Neuronal stem cell (in vitro differentiated cells): ENCODE measurements at regions not wholly inside any gene's neighbourhood (a gene's known extent, or its start where the extent isn't known, plus 50 kb on each side); places are given as distances from the start of the nearest gene placed in this dataset.

ENCODE experiments used
- DNase-seq: peaks from one replicate; pipeline ENCODE4 v3.0.0-alpha.2; 2013; ENCODE audit warnings: low spot score
- H2AFZ ChIP-seq: one replicate; pipeline ENCODE4 v1.6.1; 2013; ENCODE audit warnings: mild to moderate bottlenecking, low read length, inconsistent platforms
- H2AK5ac ChIP-seq: 2 replicates; pipeline ENCODE4 v1.6.1; 2013; ENCODE audit warnings: low read depth, mild to moderate bottlenecking, inconsistent platforms, low read length, moderate library complexity, mixed read lengths
- H2BK120ac ChIP-seq: 2 replicates; pipeline ENCODE4 v1.6.1; 2013; ENCODE audit warnings: low read depth, mild to moderate bottlenecking, inconsistent platforms, low read length, moderate library complexity, mixed read lengths
- H2BK12ac ChIP-seq: one replicate; pipeline ENCODE4 v1.6.1; 2013; ENCODE audit warnings: low read length, inconsistent platforms
- H2BK15ac ChIP-seq: 2 replicates; pipeline ENCODE4 v1.6.1; 2013; ENCODE audit warnings: mild to moderate bottlenecking, low read length, inconsistent platforms, mixed read lengths
- H2BK5ac ChIP-seq: one replicate; pipeline ENCODE4 v1.6.1; 2013; ENCODE audit warnings: inconsistent platforms, mild to moderate bottlenecking, low read length, moderate library complexity
- H3K14ac ChIP-seq: one replicate; pipeline ENCODE4 v1.6.1; 2013; ENCODE audit warnings: low read length, inconsistent platforms
- H3K18ac ChIP-seq: 2 replicates; pipeline ENCODE4 v1.6.1; 2013; ENCODE audit warnings: low read length, inconsistent platforms
- H3K23ac ChIP-seq: 2 replicates; pipeline ENCODE4 v1.6.1; 2013; ENCODE audit warnings: low read depth, mild to moderate bottlenecking, mixed read lengths, low read length, inconsistent platforms; ENCODE audit not compliant: poor library complexity
- H3K27ac ChIP-seq: replicated peaks from 3 replicates; pipeline ENCODE4 v1.5.1; 2013; ENCODE audit warnings: low read length, inconsistent platforms
- H3K27me3 ChIP-seq, 3 experiments: 2 replicates each; pipeline ENCODE4 v1.6.1; 2013; ENCODE audit warnings: low read length in 3 of 3, mild to moderate bottlenecking in 2 of 3, inconsistent platforms in 1 of 3, low read depth in 1 of 3, mixed read lengths in 1 of 3, moderate library complexity in 1 of 3; ENCODE audit not compliant: control insufficient read depth in 3 of 3, insufficient read depth in 3 of 3
- H3K36me3 ChIP-seq, 2 donors: replicated peaks in 1 of 2; 2 replicates each; pipeline ENCODE4 v1.6.1; 2013; ENCODE audit warnings: low read length in 2 of 2; ENCODE audit not compliant: control insufficient read depth in 2 of 2, insufficient read depth in 2 of 2
- H3K4ac ChIP-seq: 2 replicates; pipeline ENCODE4 v1.6.1; 2013; ENCODE audit warnings: inconsistent platforms, mild to moderate bottlenecking, low read length, moderate library complexity
- H3K4me1 ChIP-seq, 2 donors: 1 replicate in 1 of 2; 2 replicates in 1 of 2; pipeline ENCODE4 v1.6.1; 2013; ENCODE audit warnings: low read length in 2 of 2, low read depth in 1 of 2; ENCODE audit not compliant: control insufficient read depth in 2 of 2, insufficient read depth in 1 of 2
- H3K4me2 ChIP-seq: one replicate; pipeline ENCODE4 v1.6.1; 2013; ENCODE audit warnings: mild to moderate bottlenecking, low read length, inconsistent platforms; ENCODE audit not compliant: insufficient read depth, poor library complexity, severe bottlenecking
- H3K4me3 ChIP-seq, 2 donors: 2 replicates each; pipeline ENCODE4 v1.5.1; 2013; ENCODE audit warnings: low read length in 2 of 2, mild to moderate bottlenecking in 2 of 2, inconsistent platforms in 1 of 2, moderate library complexity in 1 of 2
- H3K79me1 ChIP-seq: one replicate; pipeline ENCODE4 v1.6.1; 2013; ENCODE audit warnings: low read depth, mild to moderate bottlenecking, inconsistent platforms, low read length, moderate library complexity
- H3K9ac ChIP-seq: one replicate; pipeline ENCODE4 v1.6.1; 2013; ENCODE audit warnings: mild to moderate bottlenecking, low read depth, low read length, inconsistent platforms; ENCODE audit not compliant: poor library complexity
- H3K9me3 ChIP-seq, 2 donors: replicated peaks in 1 of 2; 2 replicates each; pipeline versions ENCODE3 to v1.6.1; 2013; ENCODE audit warnings: low read length in 2 of 2, mild to moderate bottlenecking in 2 of 2, inconsistent platforms in 1 of 2, low read depth in 1 of 2, mixed read lengths in 1 of 2, moderate library complexity in 1 of 2; ENCODE audit not compliant: control insufficient read depth in 2 of 2, insufficient read depth in 1 of 2
- H4K8ac ChIP-seq: one replicate; pipeline ENCODE4 v1.6.1; 2013; ENCODE audit warnings: low read depth, mild to moderate bottlenecking, inconsistent platforms, low read length, moderate library complexity
- H4K91ac ChIP-seq: one replicate; pipeline ENCODE4 v1.6.1; 2013; ENCODE audit warnings: low read length, low read depth, mild to moderate bottlenecking, inconsistent platforms; ENCODE audit not compliant: poor library complexity
- WGBS, 2 donors: extraction: QIAGEN DNeasy Blood & Tissue Kit; methylation state at CpG; one replicate each; pipeline ENCODE4 v1.1.7; 2013; ENCODE audit warnings: missing lambda C conversion rate in 2 of 2, mixed read lengths in 1 of 2; ENCODE audit not compliant: insufficient read length in 2 of 2, insufficient replicate concordance in 1 of 2; ENCODE audit errors: extremely low coverage in 2 of 2; 5-methylcytosine and 5-hydroxymethylcytosine counted together

DNA sequence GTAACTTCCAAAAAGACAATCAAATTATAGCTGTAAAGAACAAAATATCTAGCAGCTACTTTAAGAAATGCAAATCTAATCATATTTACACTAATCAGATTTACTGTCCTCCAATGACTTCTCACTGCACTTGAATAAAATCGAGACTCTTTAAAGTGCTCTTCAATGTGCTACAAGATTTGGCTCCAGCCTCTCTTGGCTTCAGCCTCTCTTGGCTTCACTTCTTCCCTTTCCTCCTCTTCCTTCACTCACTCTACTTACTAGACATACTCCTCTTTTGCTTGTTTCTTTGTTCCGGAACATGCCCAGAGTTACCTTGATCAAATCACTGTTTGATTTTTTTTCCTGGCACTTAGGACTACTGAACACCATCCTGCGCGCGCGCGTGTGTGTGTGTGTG, 495.4 kb downstream of the LMO7 start:
- H4K8ac ChIP-seq: peak overlapping the region; percentile 17
- H2AK5ac ChIP-seq: no peak overlapping the region
- H4K91ac ChIP-seq: no peak overlapping the region
- no peak overlapping the region for H3K18ac ChIP-seq
- no peak overlapping the region for H3K14ac ChIP-seq
- H3K27me3 ChIP-seq: no peaks in the 10 kb centered on the region
- no peaks in the 10 kb centered on the region for H3K36me3 ChIP-seq
- H2AFZ ChIP-seq: no peak overlapping the region
- no peak overlapping the region for H2BK5ac ChIP-seq
- H3K4me1 ChIP-seq: no peaks in the 10 kb centered on the region
- no peak overlapping the region for H3K4me2 ChIP-seq
- no peak overlapping the region for H3K9ac ChIP-seq
- no peak overlapping the region for H3K4ac ChIP-seq
- H3K27ac ChIP-seq: no peak overlapping the region
- no CpG with 5 or more reads among the region's 7 CpGs for whole genome bisulfite sequencing, 2 donors
- H3K4me3 ChIP-seq: no peak overlapping the region
- H3K23ac ChIP-seq: no peak overlapping the region
- H3K79me1 ChIP-seq: no peaks in the 10 kb centered on the region
- DNase-seq: no peak
- no peak overlapping the region for H2BK12ac ChIP-seq
- no peak overlapping the region for H2BK15ac ChIP-seq
- H3K9me3 ChIP-seq: peaks cover 0 to 1% of the 10 kb centered on the region in 2 donors
- no peak overlapping the region for H2BK120ac ChIP-seq

DNA sequence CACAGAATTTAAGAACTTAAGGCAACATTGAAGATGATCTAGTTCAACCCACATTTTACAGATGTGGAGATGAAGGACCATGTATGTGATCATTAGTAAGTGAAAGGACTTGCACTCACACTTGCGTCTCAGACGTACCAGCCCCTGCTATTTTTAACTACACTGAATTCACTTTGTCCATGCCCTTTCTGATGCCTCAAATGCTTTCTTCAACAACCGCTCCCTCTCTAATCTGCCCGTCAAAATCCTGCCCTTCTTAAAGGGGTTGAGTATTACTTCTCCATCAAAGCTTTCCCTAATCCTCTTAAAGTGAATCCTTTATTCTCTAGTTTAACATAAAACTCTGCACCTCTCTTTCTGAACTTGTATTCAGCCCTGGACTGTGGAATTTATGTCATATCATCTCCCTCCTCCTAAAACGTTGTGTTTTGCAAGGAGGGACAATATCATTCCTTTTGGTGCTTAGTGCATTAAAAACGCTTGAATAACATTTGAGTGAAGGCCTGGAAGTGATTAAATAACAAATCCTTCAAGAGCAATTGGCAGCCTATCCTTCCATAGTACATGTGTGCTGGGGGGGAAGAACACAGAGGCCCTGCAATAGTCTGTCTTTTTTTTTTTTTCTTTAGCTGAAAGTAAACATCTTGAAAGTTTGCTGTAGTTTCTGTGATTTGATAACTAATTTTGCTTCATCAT, 493.3 kb downstream of the LMO7 start:
- Histone ChIP-seq H3K27me3 (no peaks in the 10 kb centered on the region), H2BK12ac (no peak overlapping the region), H3K79me1 (no peaks in the 10 kb centered on the region), H3K4me2 (no peak overlapping the region), H3K36me3 (no peaks in the 10 kb centered on the region), H4K91ac (no peak overlapping the region), H3K27ac (no peak overlapping the region), H2AK5ac (no peak overlapping the region), H3K23ac (no peak overlapping the region), H3K4ac (no peak overlapping the region), H2BK5ac (no peak overlapping the region), H3K18ac (no peak overlapping the region), H2AFZ (no peak overlapping the region), H4K8ac (no peak overlapping the region), H3K9ac (no peak overlapping the region), H3K14ac (no peak overlapping the region), H3K4me1 (no peaks in the 10 kb centered on the region), H2BK120ac (no peak overlapping the region), H3K9me3 (no peaks in the 10 kb centered on the region), H2BK15ac (no peak overlapping the region), H3K4me3 (no peak overlapping the region)
- WGBS, 2 donors: no CpG with 5 or more reads among the region's 6 CpGs
- peak; percentile 36 for DNase-seq

DNA sequence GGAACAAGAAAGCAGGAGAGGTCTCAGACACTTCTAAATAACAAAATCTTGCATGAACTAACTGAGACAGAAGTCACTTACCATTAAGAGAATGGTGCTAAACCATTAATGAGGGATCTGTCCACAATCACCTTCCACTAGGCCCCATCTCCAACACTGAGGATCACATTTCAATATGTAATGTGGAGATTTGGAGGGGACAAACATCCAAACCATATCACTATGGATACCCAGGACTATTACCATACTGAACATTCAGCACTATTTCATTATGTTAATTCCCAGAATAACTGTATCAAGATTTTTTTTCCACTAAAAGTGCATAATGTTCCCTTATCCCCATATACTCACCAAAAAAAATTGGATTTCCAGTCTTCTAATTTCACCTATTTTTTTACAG, 491.8 kb downstream of the LMO7 start:
- no peak for DNase-seq
- no peak overlapping the region for H2BK15ac ChIP-seq
- no peak overlapping the region for H3K4me3 ChIP-seq
- H3K36me3 ChIP-seq: no peaks in the 10 kb centered on the region
- no peak overlapping the region for H3K9ac ChIP-seq
- H3K4me1 ChIP-seq: no peaks in the 10 kb centered on the region
- no peaks in the 10 kb centered on the region for H3K79me1 ChIP-seq
- no peaks in the 10 kb centered on the region for H3K27me3 ChIP-seq
- no peak overlapping the region for H2BK5ac ChIP-seq
- H4K91ac ChIP-seq: no peak overlapping the region
- H3K27ac ChIP-seq: no peak overlapping the region
- peaks cover 0 to 2% of the 10 kb centered on the region in 2 donors for H3K9me3 ChIP-seq
- no peak overlapping the region for H2AK5ac ChIP-seq
- H3K4me2 ChIP-seq: no peak overlapping the region
- no peak overlapping the region for H3K4ac ChIP-seq
- no peak overlapping the region for H2BK120ac ChIP-seq
- H3K18ac ChIP-seq: no peak overlapping the region
- H3K14ac ChIP-seq: no peak overlapping the region
- no peak overlapping the region for H4K8ac ChIP-seq
- no peak overlapping the region for H3K23ac ChIP-seq
- H2AFZ ChIP-seq: no peak overlapping the region
- no peak overlapping the region for H2BK12ac ChIP-seq

DNA sequence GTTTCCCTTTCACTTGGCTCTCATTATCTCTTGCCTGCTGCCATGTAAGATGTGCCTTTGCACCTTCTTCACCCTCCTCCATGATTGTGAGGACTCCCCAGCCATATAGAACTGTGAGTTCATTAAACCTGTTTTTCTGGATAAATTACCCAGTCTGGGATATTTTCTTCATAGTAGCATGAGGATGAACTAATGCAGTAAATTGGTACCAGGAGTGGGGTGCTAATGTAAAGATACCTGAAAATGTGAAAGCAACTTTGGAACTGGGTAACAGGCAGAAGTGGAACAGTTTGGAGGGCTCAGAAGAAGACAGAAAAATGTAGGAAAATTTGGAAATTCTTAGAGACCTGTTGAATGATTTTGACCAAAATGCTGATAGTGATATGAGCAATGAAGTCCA, 487.4 kb downstream of the LMO7 start:
- DNase-seq: no peak
- Histone ChIP-seq H2BK15ac (no peak overlapping the region), H3K18ac (no peak overlapping the region), H2BK120ac (no peak overlapping the region), H3K14ac (no peak overlapping the region), H4K91ac (no peak overlapping the region), H2AFZ (no peak overlapping the region), H4K8ac (no peak overlapping the region), H3K27me3 (no peaks in the 10 kb centered on the region), H3K4me3 (no peak overlapping the region), H3K27ac (no peak overlapping the region), H3K23ac (no peak overlapping the region), H3K4ac (no peak overlapping the region), H3K9ac (no peak overlapping the region), H2BK12ac (no peak overlapping the region), H3K79me1 (no peaks in the 10 kb centered on the region), H3K9me3 (peaks cover 0 to 2% of the 10 kb centered on the region in 2 donors), H2AK5ac (no peak overlapping the region), H2BK5ac (no peak overlapping the region), H3K36me3 (no peaks in the 10 kb centered on the region), H3K4me2 (no peak overlapping the region), H3K4me1 (no peaks in the 10 kb centered on the region)
